SU-DHL-6 (cell line): ENCODE measurements at regions not wholly inside any gene's neighbourhood (a gene's known extent, or its start where the extent isn't known, plus 50 kb on each side); places are given as distances from the start of the nearest gene placed in this dataset.

Experiments used
- H2AFZ ChIP-seq: fragments of 200-600 bp; sonication (generic); 2 replicates; pipeline ENCODE4 v1.6.1; 2014; ENCODE audit warnings: low read depth, mild to moderate bottlenecking, moderate library complexity, mixed read lengths, antibody characterized with exemption, low read length; ENCODE audit not compliant: severe bottlenecking
- H3F3A ChIP-seq: fragments of 200-600 bp; shearing (Covaris generic); 2 replicates; pipeline ENCODE4 v1.6.0; 2016; ENCODE audit warnings: antibody characterized with exemption, mild to moderate bottlenecking; ENCODE audit not compliant: insufficient read depth
- H3K27ac ChIP-seq: fragments of 200-600 bp; sonication (generic); 2 replicates; pipeline ENCODE4 v1.5.1; 2016; ENCODE audit warnings: low read depth, mild to moderate bottlenecking, low read length, moderate library complexity, mixed read lengths
- H3K27me3 ChIP-seq: fragments of 200-600 bp; sonication (generic), shearing (Covaris generic); 2 replicates; pipeline ENCODE4 v1.6.0; 2014; ENCODE audit warnings: mild to moderate bottlenecking, low read length
- H3K36me3 ChIP-seq: fragments of 200-600 bp; sonication (generic); 2 replicates; pipeline ENCODE4 v1.6.1; 2014; ENCODE audit warnings: mild to moderate bottlenecking, low read length, mixed read lengths
- H3K4me2 ChIP-seq: fragments of 300-600, 200-600 bp; shearing (Covaris generic), sonication (generic); 2 replicates; pipeline ENCODE4 v1.6.0; 2014; ENCODE audit warnings: low read length, low read depth, mild to moderate bottlenecking; ENCODE audit not compliant: poor library complexity, severe bottlenecking
- H3K4me3 ChIP-seq: fragments of 200-600 bp; sonication (generic); 2 replicates; pipeline ENCODE4 v1.5.1; 2014; ENCODE audit warnings: antibody characterized with exemption, low read length, mild to moderate bottlenecking, mixed read lengths; ENCODE audit not compliant: insufficient read depth, poor library complexity, severe bottlenecking
- H3K79me2 ChIP-seq: fragments of 200-600 bp; sonication (generic); 2 replicates; pipeline ENCODE4 v1.6.1; 2014; ENCODE audit warnings: mild to moderate bottlenecking, low read length, moderate library complexity; ENCODE audit not compliant: insufficient read depth
- H3K9ac ChIP-seq: fragments of 200-600 bp; sonication (generic); 2 replicates; pipeline ENCODE4 v1.7.0; 2014; ENCODE audit warnings: mild to moderate bottlenecking, low read length
- H3K9me2 ChIP-seq: fragments of 200-600 bp; sonication (generic); replicated peaks from 2 replicates; pipeline ENCODE4 v1.6.1; 2014; ENCODE audit warnings: low read length; ENCODE audit not compliant: insufficient read depth
- H3K9me3 ChIP-seq: fragments of 200-600 bp; sonication (generic); 2 replicates; pipeline ENCODE4 v1.6.1; 2014; ENCODE audit warnings: low read length, mixed read lengths; ENCODE audit not compliant: insufficient read depth
- H4K20me1 ChIP-seq: fragments of 200-600 bp; sonication (generic); 2 replicates; pipeline ENCODE4 v1.6.1; 2014; ENCODE audit warnings: low read depth, mild to moderate bottlenecking, antibody characterized with exemption, low read length, moderate library complexity, mixed read lengths
- CTCF ChIP-seq: fragments of 200-600 bp; sonication (generic); IDR thresholded peaks from one replicate; pipeline ENCODE4 v1.5.1; 2017; ENCODE audit warnings: antibody characterized with exemption, mild to moderate bottlenecking, low read length, moderate library complexity; ENCODE audit not compliant: insufficient read depth, poor library complexity, severe bottlenecking
- EZH2phosphoT487 ChIP-seq: fragments of 200-600 bp; sonication (generic), shearing (Covaris generic); conservative IDR thresholded peaks from 2 replicates; pipeline ENCODE4 v1.6.1; 2018; ENCODE audit warnings: mild to moderate bottlenecking, antibody characterized with exemption, low read length, moderate library complexity, mixed read lengths

GRCh38 chr7:67452516-67453026 lies 455.9 kb downstream of the TYW1 start:
- TF ChIP-seq CTCF = no peak
- no peak for TF ChIP-seq EZH2phosphoT487
- no peaks in the 10 kb centered on the region for H3K27me3 ChIP-seq
- H2AFZ ChIP-seq = no peak overlapping the region
- no peaks in the 10 kb centered on the region for H3K9me3 ChIP-seq
- H3K4me2 ChIP-seq = no peak overlapping the region
- H3K9ac ChIP-seq = no peak overlapping the region
- no peaks in the 10 kb centered on the region for H3K9me2 ChIP-seq
- H3K27ac ChIP-seq = no peak overlapping the region
- no peaks in the 10 kb centered on the region for H3K36me3 ChIP-seq
- no peaks in the 10 kb centered on the region for H3F3A ChIP-seq
- H3K4me3 ChIP-seq = no peak overlapping the region
- no peaks in the 10 kb centered on the region for H3K79me2 ChIP-seq
- H4K20me1 ChIP-seq = no peaks in the 10 kb centered on the region

- Histone ChIP-seq H3K36me3 (no peaks in the 10 kb centered on the region), H3F3A (no peaks in the 10 kb centered on the region), H3K9ac (no peak overlapping the region), H3K79me2 (no peaks in the 10 kb centered on the region), H3K27me3 (no peaks in the 10 kb centered on the region), H3K9me2 (no peaks in the 10 kb centered on the region), H4K20me1 (no peaks in the 10 kb centered on the region), H3K9me3 (no peaks in the 10 kb centered on the region), H3K4me2 (no peak overlapping the region), H2AFZ (no peak overlapping the region), H3K27ac (no peak overlapping the region), H3K4me3 (no peak overlapping the region)
- TF ChIP-seq CTCF = no peak
- TF ChIP-seq EZH2phosphoT487 = no peak
Observed at GRCh38 chr7:67453580-67454380, 457.1 kb downstream of the TYW1 start.

- H4K20me1 ChIP-seq = no peaks in the 10 kb centered on the region
- H3K27ac ChIP-seq = no peak overlapping the region
- H3K4me2 ChIP-seq = no peak overlapping the region
- no peaks in the 10 kb centered on the region for H3K79me2 ChIP-seq
- H3K9me3 ChIP-seq = no peaks in the 10 kb centered on the region
- no peaks in the 10 kb centered on the region for H3K9me2 ChIP-seq
- H3K9ac ChIP-seq = no peak overlapping the region
- no peaks in the 10 kb centered on the region for H3K36me3 ChIP-seq
- no peak overlapping the region for H3K4me3 ChIP-seq
- H2AFZ ChIP-seq = no peak overlapping the region
- TF ChIP-seq CTCF (no peak), EZH2phosphoT487 (no peak)
- no peaks in the 10 kb centered on the region for H3K27me3 ChIP-seq
- no peaks in the 10 kb centered on the region for H3F3A ChIP-seq
Observed at GRCh38 chr7:67455508-67455907, 458.9 kb downstream of the TYW1 start.
